Activated B cell treated with CpG ODN at 0.5 μM for 24 hours (primary cell): ENCODE measurements at regions not wholly inside any gene's neighbourhood (a gene's known extent, or its start where the extent isn't known, plus 50 kb on each side); places are given as distances from the start of the nearest gene placed in this dataset.

Experiments
- ATAC-seq: fragments of 200-7000 bp; cut with Tn5 transposase; one replicate; pipeline ENCODE4 v1.10.0; 2021; ENCODE audit warnings: low read depth, mild to moderate bottlenecking, moderate library complexity
- CTCF ChIA-PET: fragments of 350-600 bp; sonication (Branson Sonifier 250); formaldehyde crosslinking; loops from one replicate; lab custom pipeline; 2021; ENCODE audit warnings: antibody characterized with exemption; lab: Charles Lee
- POLR2A ChIA-PET: fragments of 350-600 bp; sonication (Branson Sonifier 250); formaldehyde crosslinking; loops from one replicate; lab custom pipeline; 2021; ENCODE audit warnings: antibody characterized with exemption; lab: Charles Lee
- DNase-seq: peaks from one replicate; pipeline ENCODE4 v3.0.0; 2022
- H3K27ac Mint-ChIP-seq: one replicate; pipeline ENCODE4 v1.8.0; 2020; ENCODE audit warnings: mixed read lengths
- H3K27me3 Mint-ChIP-seq: one replicate; pipeline ENCODE4 v1.8.0; 2021; ENCODE audit warnings: mixed read lengths
- H3K36me3 Mint-ChIP-seq: one replicate; pipeline ENCODE4 v1.8.0; 2021; ENCODE audit warnings: low read depth, mixed read lengths
- H3K4me1 Mint-ChIP-seq: one replicate; pipeline ENCODE4 v1.8.0; 2021; ENCODE audit warnings: mixed read lengths
- H3K4me3 Mint-ChIP-seq: one replicate; pipeline ENCODE4 v1.8.0; 2020; ENCODE audit warnings: mild to moderate bottlenecking, mixed read lengths
- H3K9me3 Mint-ChIP-seq: one replicate; pipeline ENCODE4 v1.8.0; 2020; ENCODE audit warnings: mixed read lengths
- intact Hi-C: fragments of 100-400 bp; cut with micrococcal nuclease; formaldehyde crosslinking; loops from one replicate; pipeline ENCODE4 v1.15.1; 2024
- TF ChIP-seq, protein P1 (sequence below): fragments of 200-600 bp; IDR thresholded peaks from one replicate; pipeline ENCODE4 v1.8.0; 2022; ENCODE audit warnings: antibody characterized with exemption, mild to moderate bottlenecking

DNA sequence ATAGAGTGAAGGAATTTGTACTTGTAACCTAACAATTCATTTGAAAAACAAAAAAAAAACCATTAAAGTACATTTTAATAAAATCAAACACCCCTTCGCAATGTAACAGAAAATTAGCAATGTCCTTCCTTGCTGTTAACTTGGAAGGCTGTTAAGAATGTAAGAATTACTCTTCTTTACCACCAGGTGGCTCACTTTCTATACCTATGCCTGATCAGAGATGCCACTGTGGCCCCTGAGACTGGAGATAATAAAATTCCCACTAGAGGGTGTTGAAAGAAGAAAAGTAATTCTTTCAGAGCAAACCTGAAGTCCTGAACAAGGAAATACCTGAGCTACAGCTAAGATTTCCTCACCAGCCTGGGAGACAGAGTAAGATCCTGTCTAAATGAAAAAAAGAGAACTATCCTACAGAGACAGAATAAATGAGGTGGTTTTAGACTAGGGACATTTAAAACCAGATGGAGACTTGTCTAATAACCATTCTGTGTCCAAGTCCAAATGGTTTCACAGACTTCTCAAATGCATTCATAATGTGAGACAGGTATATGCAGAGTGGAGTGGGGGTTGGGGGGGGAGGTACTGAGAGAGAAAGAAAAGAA is 1089.3 kb downstream of the FAM181B start:
- CTCF ChIA-PET = interaction anchor here (1.0 to 2.5 kb wide), 4 partner anchors 143 to 1057 kb away, joined by 4 to 10 read pairs (median 4); no protein-coding TSS in a partner anchor
- no peaks in the 10 kb centered on the region for H3K36me3 Mint-ChIP-seq
- no peaks in the 10 kb centered on the region for H3K4me1 Mint-ChIP-seq
- no peak overlapping the region for H3K4me3 Mint-ChIP-seq
- intact Hi-C loops = loop anchor here (1.0 to 2.0 kb wide), 4 partner anchors 143 to 585 kb away; no protein-coding TSS in a partner anchor
- POLR2A ChIA-PET = no interaction called here
- peaks cover 2% of the 10 kb centered on the region for H3K27me3 Mint-ChIP-seq
- ATAC-seq = peak; percentile 57
- TF ChIP-seq, protein P1, sequence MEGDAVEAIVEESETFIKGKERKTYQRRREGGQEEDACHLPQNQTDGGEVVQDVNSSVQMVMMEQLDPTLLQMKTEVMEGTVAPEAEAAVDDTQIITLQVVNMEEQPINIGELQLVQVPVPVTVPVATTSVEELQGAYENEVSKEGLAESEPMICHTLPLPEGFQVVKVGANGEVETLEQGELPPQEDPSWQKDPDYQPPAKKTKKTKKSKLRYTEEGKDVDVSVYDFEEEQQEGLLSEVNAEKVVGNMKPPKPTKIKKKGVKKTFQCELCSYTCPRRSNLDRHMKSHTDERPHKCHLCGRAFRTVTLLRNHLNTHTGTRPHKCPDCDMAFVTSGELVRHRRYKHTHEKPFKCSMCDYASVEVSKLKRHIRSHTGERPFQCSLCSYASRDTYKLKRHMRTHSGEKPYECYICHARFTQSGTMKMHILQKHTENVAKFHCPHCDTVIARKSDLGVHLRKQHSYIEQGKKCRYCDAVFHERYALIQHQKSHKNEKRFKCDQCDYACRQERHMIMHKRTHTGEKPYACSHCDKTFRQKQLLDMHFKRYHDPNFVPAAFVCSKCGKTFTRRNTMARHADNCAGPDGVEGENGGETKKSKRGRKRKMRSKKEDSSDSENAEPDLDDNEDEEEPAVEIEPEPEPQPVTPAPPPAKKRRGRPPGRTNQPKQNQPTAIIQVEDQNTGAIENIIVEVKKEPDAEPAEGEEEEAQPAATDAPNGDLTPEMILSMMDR = peak; percentile 31
- no peaks in the 10 kb centered on the region for H3K9me3 Mint-ChIP-seq
- DNase-seq = no peak
- H3K27ac Mint-ChIP-seq = no peak overlapping the region

DNA sequence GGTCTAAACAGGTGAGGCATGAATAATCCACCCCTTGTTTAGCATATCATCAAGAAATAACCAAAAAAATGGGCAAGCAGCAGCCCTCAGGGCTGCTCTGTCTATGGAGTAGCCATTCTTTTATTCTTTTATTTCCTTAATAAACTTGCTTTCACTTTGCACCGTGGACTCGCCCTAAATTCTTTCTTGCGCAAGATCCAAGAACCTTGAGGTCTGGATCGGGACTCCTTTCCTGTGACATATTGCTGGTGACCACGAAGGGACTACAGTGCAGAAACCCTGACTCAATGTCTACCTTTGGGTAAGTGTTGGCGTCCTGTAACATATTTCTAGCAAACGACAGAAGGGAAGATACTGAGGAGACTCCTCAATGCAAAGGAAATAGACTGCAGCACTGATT is 1099.2 kb downstream of the FAM181B start:
- Mint-ChIP-seq H3K27ac (no peak overlapping the region), H3K36me3 (no peaks in the 10 kb centered on the region), H3K27me3 (no peaks in the 10 kb centered on the region), H3K9me3 (no peaks in the 10 kb centered on the region), H3K4me1 (no peaks in the 10 kb centered on the region), H3K4me3 (no peak overlapping the region)
- intact Hi-C loops = no loop called here
- no peak for ATAC-seq
- DNase-seq = no peak
- ChIA-PET CTCF (no interaction called here), POLR2A (no interaction called here)
- TF ChIP-seq, protein P1 = no peak

DNA sequence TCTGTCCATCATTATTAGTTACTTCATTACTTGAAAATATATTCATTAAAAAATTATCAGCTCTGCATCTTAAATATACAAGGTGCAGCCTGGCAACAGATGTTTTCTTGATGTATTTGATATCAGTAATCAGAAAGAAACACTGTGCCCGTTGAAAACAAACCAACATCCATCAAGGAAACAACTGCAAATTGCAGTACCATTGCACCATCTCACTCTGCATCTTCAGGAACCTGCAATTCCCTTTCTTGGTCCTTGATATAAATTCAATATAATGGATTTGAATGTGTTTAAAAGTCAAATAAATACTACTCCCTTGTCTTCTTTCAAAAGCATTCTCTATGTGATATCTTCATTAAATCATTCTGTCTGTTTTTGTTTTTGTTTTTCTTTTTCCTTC is 1131.2 kb downstream of the FAM181B start:
- TF ChIP-seq, protein P1 = no peak

DNA sequence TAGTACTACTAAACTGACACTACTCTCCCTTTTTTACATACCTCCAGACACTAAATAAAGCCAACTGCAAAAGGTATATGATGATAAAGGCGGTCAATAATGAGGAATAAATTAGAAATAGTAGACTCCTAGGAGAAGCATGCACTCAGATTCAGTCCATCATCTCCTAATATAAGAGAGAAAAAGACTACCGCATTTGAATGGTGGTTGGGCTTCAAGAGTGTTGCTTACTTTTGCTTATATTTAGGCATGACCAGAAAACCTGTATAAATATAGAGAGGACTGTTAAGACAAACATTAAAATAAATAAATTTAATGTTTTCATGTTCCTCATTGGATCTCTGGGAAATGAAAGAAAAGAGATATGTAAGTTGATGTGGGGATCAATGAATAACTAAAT is 1137.0 kb downstream of the FAM181B start:
- TF ChIP-seq, protein P1 = no peak

More for the DNA sequence above, 1131.2 kb downstream of the FAM181B start:
- CTCF ChIA-PET = no interaction called here
- no peaks in the 10 kb centered on the region for H3K36me3 Mint-ChIP-seq
- H3K27ac Mint-ChIP-seq = no peak overlapping the region
- H3K9me3 Mint-ChIP-seq = no peaks in the 10 kb centered on the region
- intact Hi-C loops = no loop called here
- ATAC-seq = no peak
- no peaks in the 10 kb centered on the region for H3K4me1 Mint-ChIP-seq
- no peaks in the 10 kb centered on the region for H3K27me3 Mint-ChIP-seq
- POLR2A ChIA-PET = no interaction called here
- no peak for DNase-seq
- no peak overlapping the region for H3K4me3 Mint-ChIP-seq

DNA sequence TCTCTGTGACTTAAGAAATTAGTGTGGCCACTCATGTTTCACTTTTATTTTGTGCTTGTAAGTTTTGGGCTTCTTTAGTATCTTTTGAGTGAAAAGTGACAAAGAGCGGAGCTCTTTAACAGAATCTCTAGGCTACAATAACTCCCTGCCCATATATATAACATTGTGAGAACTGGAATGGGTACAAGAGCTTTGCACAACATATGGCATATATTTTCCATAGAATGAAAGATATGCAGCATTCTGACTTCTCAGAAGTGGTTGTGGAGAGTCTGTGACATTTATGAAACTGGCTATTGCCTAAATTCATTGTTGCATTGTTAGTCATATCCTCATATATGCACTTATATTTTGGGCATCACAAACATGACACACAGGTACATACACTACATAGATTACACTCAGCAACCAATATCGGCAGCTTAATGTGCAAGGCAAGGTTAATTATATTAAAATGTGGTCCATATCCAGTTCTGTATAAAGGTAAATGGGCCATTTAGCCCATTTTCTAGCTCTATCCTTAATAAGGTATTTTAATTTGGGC is 1148.2 kb downstream of the FAM181B start:
- no peak for ATAC-seq
- DNase-seq = no peak
- no peaks in the 10 kb centered on the region for H3K4me1 Mint-ChIP-seq
- no peaks in the 10 kb centered on the region for H3K9me3 Mint-ChIP-seq
- H3K4me3 Mint-ChIP-seq = no peak overlapping the region
- H3K27ac Mint-ChIP-seq = no peak overlapping the region
- ChIA-PET POLR2A (no interaction called here), CTCF (no interaction called here)
- no peaks in the 10 kb centered on the region for H3K27me3 Mint-ChIP-seq
- intact Hi-C loops = no loop called here
- no peaks in the 10 kb centered on the region for H3K36me3 Mint-ChIP-seq
- TF ChIP-seq, protein P1 = no peak

More for the DNA sequence above, 1137.0 kb downstream of the FAM181B start:
- ChIA-PET CTCF (no interaction called here), POLR2A (no interaction called here)
- Mint-ChIP-seq H3K4me3 (no peak overlapping the region), H3K27ac (no peak overlapping the region), H3K9me3 (no peaks in the 10 kb centered on the region), H3K36me3 (no peaks in the 10 kb centered on the region), H3K4me1 (no peaks in the 10 kb centered on the region), H3K27me3 (no peaks in the 10 kb centered on the region)
- intact Hi-C loops = no loop called here
- no peak for DNase-seq
- ATAC-seq = no peak
